NCI-H1092 (cell line): ENCODE measurements at regions not wholly inside any gene's neighbourhood (a gene's known extent, or its start where the extent isn't known, plus 50 kb on each side); places are given as distances from the start of the nearest gene placed in this dataset.
"Not testable (repeated sequence)": the region's sequence is repeated elsewhere in the genome, so short reads cannot be mapped to it uniquely, and the experiment has no call there.

Experiments
- DNase-seq: peaks from one replicate; lab custom pipeline; 2025; lab: John Stamatoyannopoulos, UW

DNA sequence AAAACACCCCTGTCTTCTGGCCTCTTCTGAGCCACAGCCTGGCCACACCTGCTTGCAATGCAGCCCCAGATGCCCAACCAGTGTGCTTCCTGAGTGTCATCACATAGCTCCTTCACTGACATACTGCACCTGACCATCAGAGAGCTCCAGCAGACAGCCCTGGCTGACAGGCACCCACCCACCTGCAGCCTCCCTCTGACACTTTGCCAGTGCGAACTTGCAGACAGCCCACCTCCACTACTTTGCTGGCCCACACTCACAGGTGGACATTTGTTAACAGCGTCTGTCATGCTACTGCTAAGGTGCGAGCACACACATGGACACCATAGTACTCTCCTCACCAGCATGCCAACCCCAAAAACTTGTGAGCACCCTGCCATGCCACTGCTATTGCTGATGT, 740.1 kb downstream of the DNAJB9 start:
- DNase-seq, result no peak

DNA sequence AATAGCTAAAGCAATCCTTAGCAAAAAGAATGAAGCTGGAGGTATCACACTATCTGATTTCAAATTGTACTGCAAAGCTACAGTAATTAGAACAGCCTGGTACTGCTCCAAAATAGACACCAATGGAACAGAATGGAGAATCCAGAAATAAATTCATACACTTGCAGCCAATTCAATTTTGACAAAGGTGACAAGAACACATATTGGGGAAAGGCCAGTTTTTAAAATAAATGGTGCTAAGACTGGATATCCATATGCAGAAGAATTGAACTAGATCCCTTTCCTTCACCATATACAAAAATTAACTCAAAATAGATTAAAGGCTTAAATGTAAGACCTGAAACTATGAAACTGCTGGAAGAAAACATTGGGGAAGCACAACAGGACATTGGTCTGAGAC, 748.5 kb downstream of the DNAJB9 start:
- no peak for DNase-seq

DNA sequence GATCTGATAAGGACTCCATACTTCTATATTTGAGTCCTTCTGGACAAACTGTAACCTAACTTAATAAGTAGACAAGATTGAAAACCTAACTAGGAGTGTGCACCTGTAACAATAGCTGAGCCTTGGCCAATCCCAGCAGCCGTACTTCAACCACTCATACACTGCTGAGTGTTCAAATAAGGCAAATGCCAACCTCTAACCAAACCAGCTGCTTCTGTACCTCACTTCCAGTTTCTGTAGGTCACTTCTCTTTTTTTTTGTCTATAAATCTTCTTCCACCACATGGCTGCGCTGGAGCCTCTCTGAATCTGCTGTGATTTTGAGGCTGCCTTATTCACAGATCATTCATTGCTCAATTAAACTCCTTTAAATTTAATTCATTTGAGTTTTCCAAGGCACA, 753.2 kb downstream of the DNAJB9 start:
- DNase-seq, result no peak

DNA sequence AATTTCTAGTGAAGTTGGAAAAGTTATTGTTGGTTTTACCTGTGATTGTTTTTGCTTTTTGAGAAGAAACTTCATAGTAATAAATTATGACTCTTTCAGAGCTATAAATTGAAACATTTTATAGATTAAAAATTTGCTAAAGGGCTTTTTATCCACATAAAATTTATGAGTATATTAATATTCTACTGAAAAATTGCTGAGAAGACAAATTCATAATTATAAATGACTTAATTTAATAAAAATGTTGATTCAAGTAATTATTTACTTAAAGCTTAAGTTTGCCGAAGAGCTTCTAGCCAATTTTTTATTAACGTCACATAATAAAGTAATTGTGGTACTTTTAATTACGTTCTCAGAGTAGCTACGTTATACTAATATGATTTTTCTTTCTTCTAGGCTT, 761.7 kb downstream of the DNAJB9 start:
- no peak for DNase-seq

DNA sequence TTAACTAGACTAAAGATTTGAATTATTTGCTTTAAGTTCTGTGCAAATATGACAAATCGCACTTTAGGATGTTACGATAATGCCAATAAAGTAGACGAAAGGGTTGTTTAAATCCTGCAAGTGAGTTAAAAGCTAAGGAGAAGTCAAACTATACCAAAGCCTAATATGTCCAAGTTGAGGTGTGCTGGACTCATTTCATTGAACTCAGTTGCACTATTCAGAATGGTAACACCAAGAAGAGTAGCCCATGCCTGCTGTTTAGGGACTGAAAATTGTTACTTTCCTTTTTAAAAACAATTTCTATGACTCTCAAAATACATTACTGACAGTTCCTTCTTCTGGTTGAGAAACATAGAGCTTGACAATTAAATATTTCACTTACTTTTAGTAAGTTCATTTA, 766.3 kb downstream of the DNAJB9 start:
- DNase-seq, result no peak

DNA sequence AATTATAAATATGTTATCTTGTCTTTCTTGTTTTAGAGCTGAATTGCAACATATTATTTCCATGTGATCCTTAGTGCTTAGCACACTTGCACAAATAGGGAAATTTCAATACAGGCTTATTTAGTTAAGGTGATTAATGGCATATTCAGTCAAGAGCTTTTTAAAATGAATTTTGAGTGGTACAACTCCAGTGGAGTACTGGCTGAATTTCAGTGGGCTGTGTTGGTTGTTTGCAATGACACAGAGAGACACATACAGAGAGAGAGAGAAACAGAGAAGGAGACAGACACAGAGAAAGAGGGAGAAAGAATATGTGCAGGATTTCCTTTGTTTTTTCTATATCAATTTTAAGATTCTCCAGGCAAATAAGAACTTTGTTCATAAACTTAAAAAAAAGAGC, 766.9 kb downstream of the DNAJB9 start:
- no peak for DNase-seq

DNA sequence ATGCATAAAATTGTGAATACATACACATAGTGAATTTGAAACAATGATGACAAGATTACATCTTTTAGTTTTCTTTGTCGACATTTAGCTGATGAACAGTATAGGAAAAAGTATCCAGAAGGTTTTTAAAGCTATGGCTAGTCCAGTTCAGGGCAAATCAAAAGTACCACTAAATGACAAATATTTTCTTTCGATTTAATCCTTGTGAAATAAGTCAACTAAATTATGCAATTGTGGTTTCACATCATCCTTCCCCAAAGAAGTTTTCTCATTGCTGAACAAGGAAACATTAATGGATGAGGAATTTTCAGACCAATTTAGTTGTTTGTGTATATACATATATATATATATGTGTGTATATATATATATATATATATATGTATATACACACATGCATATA, 774.0 kb downstream of the DNAJB9 start:
- no peak for DNase-seq

DNA sequence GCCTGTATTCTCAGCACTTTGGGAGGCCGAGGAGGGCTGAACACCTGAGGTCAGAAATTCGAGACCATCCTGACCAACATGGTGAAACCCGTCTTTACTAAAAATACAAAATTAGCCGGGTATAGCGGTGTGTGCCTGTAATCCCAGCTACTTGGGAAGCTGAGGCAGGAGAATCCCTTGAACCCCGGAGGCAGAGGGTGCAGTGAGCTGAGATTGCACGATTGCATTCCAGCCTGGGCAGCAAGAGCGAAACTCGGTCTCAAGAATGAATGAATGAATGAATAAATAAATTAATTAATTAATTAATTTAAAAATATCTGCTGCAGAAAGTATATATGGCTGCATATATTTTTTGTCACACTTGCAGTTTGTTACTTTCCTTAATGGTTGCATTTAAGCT, 781.8 kb downstream of the DNAJB9 start:
- no peak for DNase-seq

DNA sequence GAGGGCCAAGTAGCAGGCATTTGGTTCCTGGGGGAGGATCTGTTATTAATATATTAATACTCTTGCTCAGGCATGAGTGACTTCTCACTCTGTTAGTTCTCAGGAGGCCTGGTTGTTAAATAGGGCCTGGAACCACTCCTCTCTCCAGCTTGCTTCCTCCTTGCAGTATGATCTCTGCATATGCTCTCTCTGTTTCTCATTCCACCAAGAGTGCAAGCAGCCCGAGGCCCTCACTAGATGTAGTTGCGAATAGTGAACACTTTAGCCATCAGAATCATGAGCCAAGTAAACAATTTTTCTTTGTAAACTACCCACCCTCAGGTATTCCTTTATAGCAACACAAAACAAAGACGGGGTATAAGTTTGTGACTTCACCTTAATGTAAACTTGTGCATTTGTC, 784.3 kb downstream of the DNAJB9 start:
- DNase-seq, result no peak

DNA sequence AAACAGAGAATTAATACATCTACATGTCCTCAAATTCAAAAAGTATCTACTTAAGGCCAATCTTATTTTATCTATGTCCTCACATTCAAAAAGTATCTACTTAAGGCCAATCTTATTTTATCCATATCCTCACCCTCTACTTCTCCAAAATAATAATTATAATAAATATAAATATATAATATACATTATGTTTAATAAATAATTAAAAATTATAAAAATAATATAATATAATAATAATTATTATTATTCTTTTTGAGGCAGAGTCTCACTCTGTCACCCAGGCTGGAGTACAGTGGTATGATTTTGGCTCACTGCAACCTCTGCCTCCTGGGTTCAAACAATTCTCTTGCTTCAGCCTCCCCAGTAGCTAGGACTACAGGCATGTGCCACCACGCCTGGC, 784.9 kb downstream of the DNAJB9 start:
- DNase-seq, result no peak

DNA sequence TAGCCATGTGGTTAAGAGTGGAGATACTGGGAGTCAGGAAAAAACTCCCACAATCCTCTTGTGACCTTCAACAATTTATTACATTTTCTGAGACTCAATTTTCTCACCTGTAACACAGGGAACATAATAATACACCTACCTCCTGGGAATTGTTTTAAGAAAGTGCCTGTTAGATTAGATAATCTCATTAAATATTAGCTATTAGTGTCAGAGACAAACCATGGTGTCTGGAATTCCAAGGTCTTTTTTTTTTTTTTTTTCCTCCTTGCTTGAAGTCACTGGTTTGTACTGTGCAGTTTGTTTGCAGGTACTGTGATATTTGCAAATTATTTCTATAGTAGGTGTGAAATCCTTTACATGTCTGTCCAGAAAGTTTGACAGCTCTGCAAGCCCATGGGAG, 806.1 kb downstream of the DNAJB9 start:
- no peak for DNase-seq

DNA sequence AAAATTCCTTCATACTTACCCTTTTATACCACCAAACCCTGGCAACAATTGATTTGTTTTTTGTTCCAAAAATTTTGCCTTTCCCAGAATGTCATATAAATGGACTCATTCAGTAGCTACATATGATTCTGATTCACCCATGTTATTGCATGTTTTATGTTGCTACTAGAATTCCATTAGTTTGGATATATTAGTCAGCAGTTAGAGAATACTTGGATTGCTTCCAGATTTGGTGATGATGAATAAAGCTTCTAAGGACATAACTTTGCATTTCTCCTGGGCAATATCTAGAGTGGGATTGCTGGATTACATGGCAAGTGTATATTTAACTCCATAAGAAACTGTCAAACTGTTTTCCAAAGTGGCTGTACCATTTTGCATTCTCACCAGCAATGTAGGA, 806.9 kb downstream of the DNAJB9 start:
- no peak for DNase-seq

DNA sequence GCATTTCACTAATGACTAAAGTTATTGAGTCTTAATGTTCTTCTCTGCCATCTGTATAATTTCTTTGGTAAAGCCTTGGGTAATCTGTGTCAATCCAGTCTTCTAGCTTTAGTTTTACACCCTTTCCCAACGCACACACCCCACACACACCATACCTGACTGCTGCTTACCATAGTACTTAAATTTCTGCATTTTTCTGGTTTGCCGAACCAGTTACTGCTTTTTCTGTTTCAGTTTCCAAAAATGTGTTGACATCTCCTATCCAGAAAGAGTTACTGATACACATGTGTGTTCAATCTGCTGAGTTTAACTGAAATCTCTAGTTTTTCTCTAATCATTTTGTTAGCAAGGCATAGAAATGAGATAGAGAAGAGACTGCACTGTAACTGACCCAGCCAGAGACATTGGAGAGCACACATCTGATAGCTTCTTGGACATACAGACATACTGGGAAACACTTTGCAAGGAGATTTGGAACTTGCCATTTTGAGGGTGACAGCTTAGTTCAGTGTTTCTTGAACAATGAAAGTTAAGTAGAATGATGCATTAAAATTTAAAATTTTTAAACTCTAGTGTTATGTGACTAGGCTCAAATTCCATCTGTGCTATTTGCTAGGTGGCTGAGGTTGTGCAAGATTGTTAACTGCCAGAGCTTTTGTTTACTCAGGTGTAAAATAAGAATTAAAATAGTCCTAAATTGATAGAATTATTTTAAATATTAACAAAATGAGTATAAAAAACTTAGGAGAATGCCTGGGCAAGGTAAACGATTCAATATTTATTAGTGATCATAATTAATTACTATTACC, 807.6 kb downstream of the DNAJB9 start:
- DNase-seq, result no peak

DNA sequence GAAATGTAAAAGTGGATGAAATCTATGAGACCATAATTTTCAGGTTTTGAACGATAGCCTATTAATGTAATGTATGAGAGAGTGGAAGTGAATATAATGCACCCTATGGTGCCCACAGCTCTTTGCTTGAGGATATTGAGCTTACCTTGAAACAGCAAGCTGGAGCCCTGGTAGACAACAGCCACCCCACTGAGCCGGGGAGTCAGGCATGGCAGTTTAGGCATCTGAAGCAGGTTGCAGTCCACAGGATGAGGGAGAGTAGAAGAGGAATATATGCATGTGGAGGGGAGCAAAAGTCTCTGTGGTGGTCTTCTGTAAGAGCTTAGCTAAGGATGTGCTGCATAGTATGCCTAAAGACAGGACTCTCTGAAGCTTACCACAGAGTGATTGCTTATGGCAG, 817.3 kb downstream of the DNAJB9 start:
- DNase-seq, result no peak

DNA sequence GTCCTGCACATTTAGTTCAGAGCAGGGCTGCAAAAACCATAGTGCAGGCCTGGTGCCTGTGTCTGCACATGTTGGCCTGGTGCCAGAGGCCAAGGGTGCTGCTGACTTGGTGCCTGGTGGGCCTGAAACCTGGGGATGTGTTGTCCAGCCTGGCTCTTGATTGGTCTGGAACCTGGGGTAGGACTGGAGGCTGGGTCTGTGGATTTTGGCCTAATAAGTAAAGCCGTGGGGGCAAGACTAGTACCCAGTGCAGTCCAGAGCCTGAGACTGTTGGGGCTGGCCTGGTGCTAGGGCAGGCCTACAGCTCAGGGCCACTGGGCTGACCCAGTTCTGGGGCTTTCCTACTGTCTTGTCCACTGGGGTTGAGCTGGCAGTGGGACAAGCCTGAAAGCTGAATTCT, 817.9 kb downstream of the DNAJB9 start:
- DNase-seq, result no peak

DNA sequence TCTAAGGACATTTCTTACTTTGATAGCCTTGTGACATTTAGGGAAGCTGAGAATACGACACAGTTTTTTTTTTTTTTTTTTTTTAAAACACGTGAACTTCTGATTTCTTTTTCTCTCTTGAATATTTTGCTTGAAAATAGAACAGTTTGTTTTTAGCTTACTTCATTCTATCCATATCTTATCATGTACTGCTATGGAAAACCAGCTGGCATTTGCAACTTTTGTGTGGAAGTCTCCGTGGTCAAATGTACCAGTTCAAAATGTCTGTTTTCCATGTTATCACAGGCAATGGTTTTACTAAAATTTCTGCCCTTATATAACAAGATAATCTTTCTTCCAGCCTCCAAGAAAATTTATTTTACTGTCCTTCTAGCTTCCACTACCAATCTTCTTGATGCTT, 821.6 kb downstream of the DNAJB9 start:
- DNase-seq, result no peak

DNA sequence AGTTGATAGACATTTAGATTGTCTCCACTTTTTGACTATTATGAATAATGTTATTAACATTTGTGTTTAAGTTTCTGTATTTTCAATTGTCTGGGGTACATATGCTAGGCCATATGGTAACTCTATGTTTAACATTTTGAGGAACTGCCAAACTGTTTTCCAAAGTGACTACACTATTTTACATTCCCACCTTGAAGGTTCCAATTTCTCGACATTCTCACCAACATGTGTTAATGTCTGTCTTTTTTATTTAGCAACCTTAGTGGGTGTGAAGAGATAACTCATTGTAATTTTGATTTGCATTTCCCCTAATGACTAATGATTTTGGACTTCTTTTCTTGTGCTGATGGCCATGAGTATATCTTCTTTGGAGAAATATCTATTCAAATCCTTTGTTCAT, 832.4 kb downstream of the DNAJB9 start:
- DNase-seq, result no peak

DNA sequence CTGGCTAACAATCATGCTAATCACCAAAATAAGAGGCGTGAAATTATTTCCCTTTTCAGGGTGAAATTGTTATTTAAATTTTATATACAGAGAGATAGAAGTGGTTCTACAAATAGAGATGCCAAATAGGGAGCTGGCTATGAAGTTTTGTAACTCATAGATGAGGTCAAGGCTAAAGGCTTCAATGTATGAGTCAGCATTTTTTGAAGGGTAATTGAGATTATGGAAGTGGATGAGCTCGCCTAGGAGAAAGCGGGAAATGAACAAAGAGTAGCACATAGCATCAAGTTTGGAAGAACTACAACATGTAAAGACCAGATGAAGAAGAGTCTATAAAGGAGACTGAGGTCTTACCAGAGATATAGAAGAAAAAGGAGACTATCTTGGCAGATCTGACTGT, 838.1 kb downstream of the DNAJB9 start:
- no peak for DNase-seq

DNA sequence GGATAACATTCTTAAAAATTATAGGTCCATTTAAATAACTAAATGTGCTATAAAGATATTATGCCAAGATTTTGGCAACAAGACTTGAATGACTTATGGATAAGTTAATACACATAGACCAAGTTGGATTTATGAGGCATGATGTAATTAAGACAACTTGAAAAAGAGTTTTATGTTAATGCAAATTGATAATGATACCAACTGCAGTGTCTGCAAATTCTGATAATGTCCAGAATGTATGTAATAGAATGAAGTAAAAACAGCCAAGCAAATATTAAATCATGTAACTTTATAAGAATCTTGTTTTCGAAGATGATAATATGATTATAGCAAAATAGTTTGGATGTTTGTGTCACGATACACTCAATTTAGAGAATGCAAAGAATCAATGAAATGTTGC, 868.3 kb downstream of the DNAJB9 start:
- DNase-seq, result no peak

DNA sequence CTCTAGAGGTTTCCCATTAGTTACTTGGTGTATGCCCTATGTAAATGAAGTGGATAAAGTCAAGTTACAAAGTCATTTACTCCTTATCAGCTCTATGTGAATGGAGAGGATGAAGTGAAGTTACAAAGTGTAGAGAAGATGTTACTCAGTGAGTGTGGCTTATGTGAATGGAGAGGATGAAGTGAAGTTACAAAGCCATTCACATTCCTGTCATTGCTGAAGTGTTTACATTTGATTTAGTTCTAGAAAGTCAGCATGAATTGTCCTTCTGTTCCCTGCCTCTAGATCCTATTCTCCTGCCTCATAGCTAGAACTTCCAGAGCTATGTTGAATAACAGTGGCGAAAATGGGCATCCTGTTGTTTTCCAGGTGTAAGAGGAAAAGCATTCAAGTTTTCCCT, 880.1 kb downstream of the DNAJB9 start:
- DNase-seq, result no peak

DNA sequence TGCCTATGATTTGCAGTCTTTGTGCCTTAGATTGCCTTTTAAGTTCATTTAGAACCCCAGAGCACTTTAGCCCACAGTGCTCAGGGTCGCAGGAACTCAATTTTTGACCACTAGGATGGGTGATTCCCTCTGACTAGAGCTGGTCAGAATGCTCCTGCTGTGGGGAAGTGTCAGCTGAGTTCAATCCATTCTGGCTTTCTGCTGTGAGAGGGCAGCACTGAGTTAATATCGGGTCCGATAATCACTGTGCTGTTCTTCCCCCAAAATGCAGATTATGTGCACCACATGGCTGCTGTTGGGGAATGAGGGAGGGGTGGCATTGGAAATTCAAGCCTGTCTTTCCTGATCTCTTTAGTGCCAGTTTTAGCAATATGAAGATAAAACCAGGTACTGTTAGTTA, 886.4 kb downstream of the DNAJB9 start:
- no peak for DNase-seq

DNA sequence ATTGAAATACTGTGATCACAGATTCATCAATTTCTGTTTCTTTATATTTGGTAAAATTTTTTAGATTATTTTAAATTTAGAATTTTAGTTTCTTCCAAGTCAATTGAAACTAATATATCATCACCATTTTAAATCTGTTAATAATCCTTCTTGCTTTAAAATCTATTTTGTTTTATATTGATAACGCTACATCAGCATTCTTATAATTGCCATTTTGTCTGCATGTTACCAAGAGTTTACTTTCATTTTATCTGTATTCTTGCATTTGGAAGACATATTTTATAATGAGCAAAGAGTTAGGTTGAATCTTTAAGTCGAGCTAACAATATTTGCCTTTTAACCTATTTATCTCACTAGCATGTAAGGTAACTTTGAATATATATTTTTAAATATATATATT, 890.6 kb downstream of the DNAJB9 start:
- DNase-seq, result no peak

DNA sequence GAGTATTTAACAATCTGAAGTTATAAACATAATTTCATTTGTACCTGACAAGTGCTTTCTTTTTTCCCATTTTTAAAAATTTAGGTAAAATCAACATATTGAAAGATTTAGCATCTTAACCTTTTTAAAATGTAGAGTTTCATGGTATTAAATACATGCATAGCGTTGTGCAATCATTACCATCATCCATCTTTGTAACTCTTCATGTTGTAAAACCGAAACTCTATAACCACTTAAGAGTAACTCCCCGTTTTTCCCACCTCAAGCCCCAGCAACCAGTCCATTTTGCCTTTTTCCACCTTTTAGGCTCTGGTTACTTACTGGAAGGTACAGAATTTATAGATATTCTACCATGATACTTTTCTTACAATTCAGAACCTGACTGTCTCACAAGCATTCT, 892.5 kb downstream of the DNAJB9 start:
- DNase-seq, result no peak

DNA sequence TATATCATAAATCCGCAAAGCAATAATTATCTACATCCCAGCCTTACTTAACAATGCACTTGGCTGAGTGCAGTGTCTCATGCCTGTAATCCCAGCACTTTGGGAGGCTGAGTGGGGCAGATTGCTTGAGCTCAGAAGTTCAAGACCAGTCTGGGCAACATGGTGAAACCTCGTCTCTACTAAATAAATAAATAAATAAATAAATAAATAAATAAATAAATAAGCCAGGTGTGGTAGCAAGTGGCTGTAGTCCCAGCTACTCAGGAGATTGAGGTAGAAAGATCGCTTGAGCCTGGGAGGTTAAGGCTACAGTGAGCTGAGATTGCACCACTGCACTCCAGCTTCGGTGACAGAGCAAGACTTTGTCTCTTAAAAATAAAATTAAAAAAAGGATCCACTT, 898.1 kb downstream of the DNAJB9 start:
- not testable (repeated sequence) for DNase-seq

DNA sequence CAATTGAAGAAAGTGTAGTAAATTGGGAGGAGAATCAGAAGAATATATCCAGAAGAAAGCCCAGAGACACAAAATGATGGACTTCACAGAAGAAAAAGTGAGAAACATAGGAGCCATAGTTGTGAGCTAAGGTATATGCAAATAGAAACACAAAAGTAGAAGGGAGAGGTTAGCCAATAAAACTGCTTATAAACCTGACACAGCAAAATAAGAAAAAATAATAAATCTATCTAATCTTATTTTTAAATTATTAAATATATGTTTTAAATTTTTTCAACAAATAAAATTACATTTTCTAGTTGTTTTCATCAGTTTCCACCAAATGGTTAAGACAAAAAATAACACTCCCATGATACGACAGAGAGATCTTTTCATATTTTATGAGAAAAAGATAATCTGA, 903.5 kb downstream of the DNAJB9 start:
- DNase-seq, result no peak
